Prostate gland (tissue), 2 donors: ENCODE measurements at regions not wholly inside any gene's neighbourhood (a gene's known extent, or its start where the extent isn't known, plus 50 kb on each side); places are given as distances from the start of the nearest gene placed in this dataset.

Source experiments
- POLR2A ChIP-seq: fragments of 450-650 bp; IDR thresholded peaks from one replicate; pipeline ENCODE4 v1.6.1; 2016; ENCODE audit warnings: antibody characterized with exemption, mild to moderate bottlenecking
- TF ChIP-seq, protein P1 (sequence below), 4 experiments: fragments of 200-600 bp in 2 of 4; fragments of 450-650 bp in 2 of 4; sonication (generic) in 2 of 4; IDR thresholded peaks; 1 replicate in 3 of 4; 2 replicates in 1 of 4; pipeline ENCODE4 v1.5.1; 2016 to 2019; ENCODE audit warnings: antibody characterized with exemption in 4 of 4, mild to moderate bottlenecking in 2 of 4, moderate library complexity in 2 of 4

- TF ChIP-seq, protein P1, sequence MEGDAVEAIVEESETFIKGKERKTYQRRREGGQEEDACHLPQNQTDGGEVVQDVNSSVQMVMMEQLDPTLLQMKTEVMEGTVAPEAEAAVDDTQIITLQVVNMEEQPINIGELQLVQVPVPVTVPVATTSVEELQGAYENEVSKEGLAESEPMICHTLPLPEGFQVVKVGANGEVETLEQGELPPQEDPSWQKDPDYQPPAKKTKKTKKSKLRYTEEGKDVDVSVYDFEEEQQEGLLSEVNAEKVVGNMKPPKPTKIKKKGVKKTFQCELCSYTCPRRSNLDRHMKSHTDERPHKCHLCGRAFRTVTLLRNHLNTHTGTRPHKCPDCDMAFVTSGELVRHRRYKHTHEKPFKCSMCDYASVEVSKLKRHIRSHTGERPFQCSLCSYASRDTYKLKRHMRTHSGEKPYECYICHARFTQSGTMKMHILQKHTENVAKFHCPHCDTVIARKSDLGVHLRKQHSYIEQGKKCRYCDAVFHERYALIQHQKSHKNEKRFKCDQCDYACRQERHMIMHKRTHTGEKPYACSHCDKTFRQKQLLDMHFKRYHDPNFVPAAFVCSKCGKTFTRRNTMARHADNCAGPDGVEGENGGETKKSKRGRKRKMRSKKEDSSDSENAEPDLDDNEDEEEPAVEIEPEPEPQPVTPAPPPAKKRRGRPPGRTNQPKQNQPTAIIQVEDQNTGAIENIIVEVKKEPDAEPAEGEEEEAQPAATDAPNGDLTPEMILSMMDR (IDR thresholded peaks at IDR 0.05), result no peak
- no peak for TF ChIP-seq POLR2A
Observed at GRCh38 chr2:41457026-41457425, 590.8 kb upstream of the PKDCC start.
